ENCODE measurements at regions not wholly inside any gene's neighbourhood (a gene's known extent, or its start where the extent isn't known, plus 50 kb on each side); places are given as distances from the start of the nearest gene placed in this dataset.
"Not testable (repeated sequence)": the region's sequence is repeated elsewhere in the genome, so short reads cannot be mapped to it uniquely, and the experiment has no call there.

- no peak overlapping the region for H3K27ac ChIP-seq
- TF ChIP-seq ZFX (IDR thresholded peaks at IDR 0.05) = no peak
- TF ChIP-seq CTCF (conservative IDR thresholded peaks at IDR 0.05) = no peak
Observed at GRCh38 chr6:74357321-74357720, 661.3 kb downstream of the CD109 start.

- no peak overlapping the region for H3K27ac ChIP-seq
- TF ChIP-seq ZFX (IDR thresholded peaks at IDR 0.05) = no peak
- no peak for TF ChIP-seq CTCF (conservative IDR thresholded peaks at IDR 0.05)
Observed at GRCh38 chr6:74356391-74356790, 660.4 kb downstream of the CD109 start.

GRCh38 chr6:74346936-74347535 is 651.0 kb downstream of the CD109 start:
- TF ChIP-seq CTCF (conservative IDR thresholded peaks at IDR 0.05) = no peak
- TF ChIP-seq ZFX (IDR thresholded peaks at IDR 0.05) = no peak
- H3K27ac ChIP-seq = no peak overlapping the region

- H3K27ac ChIP-seq = no peak overlapping the region
- TF ChIP-seq ZFX (IDR thresholded peaks at IDR 0.05) (no peak), CTCF (conservative IDR thresholded peaks at IDR 0.05) (peak; percentile 57)
Observed at GRCh38 chr6:74343804-74344203, 647.8 kb downstream of the CD109 start.

GRCh38 chr6:74343321-74343720 is 647.3 kb downstream of the CD109 start:
- H3K27ac ChIP-seq = not testable (repeated sequence)

- no peak for TF ChIP-seq ZFX (IDR thresholded peaks at IDR 0.05)
- no peak for TF ChIP-seq CTCF (conservative IDR thresholded peaks at IDR 0.05)
- H3K27ac ChIP-seq = no peak overlapping the region
Observed at GRCh38 chr6:74334722-74335121, 638.7 kb downstream of the CD109 start.

GRCh38 chr6:74333406-74333805 is 637.4 kb downstream of the CD109 start:
- TF ChIP-seq ZFX (IDR thresholded peaks at IDR 0.05) (no peak), CTCF (conservative IDR thresholded peaks at IDR 0.05) (no peak)
- H3K27ac ChIP-seq = no peak overlapping the region

GRCh38 chr6:74320715-74321114 is 624.7 kb downstream of the CD109 start:
- H3K27ac ChIP-seq = no peak overlapping the region

More at GRCh38 chr6:74320715-74321114, 624.7 kb downstream of the CD109 start:
- TF ChIP-seq ZFX (IDR thresholded peaks at IDR 0.05) = no peak
- TF ChIP-seq CTCF (conservative IDR thresholded peaks at IDR 0.05) = no peak
